ENCODE measurements at regions not wholly inside any gene's neighbourhood (a gene's known extent, or its start where the extent isn't known, plus 50 kb on each side); places are given as distances from the start of the nearest gene placed in this dataset.

DNA sequence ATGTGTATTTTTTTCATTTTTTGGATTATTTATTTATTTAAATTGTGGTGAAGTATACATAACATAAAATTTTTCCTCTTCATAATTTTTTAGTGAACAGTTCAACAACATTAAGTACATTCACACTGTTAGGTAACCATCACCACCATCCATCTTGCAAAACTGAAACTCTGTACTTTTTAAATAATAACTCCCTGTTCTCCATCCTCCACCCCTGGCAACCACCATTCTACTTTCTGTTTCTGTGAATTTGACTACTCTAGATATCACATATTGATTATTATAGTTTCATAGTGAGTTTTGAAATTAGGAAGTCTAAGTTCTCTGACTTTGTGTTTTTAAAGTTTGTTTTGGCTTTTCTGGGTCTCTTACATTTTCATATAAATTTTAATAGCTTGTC, 89.3 kb upstream of the STX18 start:
- intact Hi-C loops (cut with micrococcal nuclease) (no loop called here), in situ Hi-C loops (cut with MboI) (no loop called here)
- Histone ChIP-seq H3K4me3 (no peak overlapping the region), H3K36me3 (ENCODE audit: control insufficient read depth, insufficient read depth, low read length) (no peaks in the 10 kb centered on the region), H3K9me3 (replicated peaks; ENCODE audit: control insufficient read depth, insufficient read depth, low read depth, low read length) (no peaks in the 10 kb centered on the region), H3K9ac (ENCODE audit: insufficient read depth in 1 of 2, low read depth in 2 of 2, low read length in 2 of 2) (no peak overlapping the region), H3K4me1 (replicated peaks in 1 of 2; ENCODE audit: control insufficient read depth in 2 of 2, insufficient read depth in 2 of 2, low read length in 2 of 2) (no peaks in the 10 kb centered on the region), H4K20me1 (replicated peaks; ENCODE audit: control insufficient read depth, insufficient read depth, low read length) (no peaks in the 10 kb centered on the region), H3K4me2 (ENCODE audit: insufficient read depth, low read length) (no peak overlapping the region), H3K9me1 (ENCODE audit: control insufficient read depth, insufficient read depth, low read length) (no peaks in the 10 kb centered on the region), H3K79me2 (ENCODE audit: control insufficient read depth, insufficient read depth, low read length) (no peaks in the 10 kb centered on the region), H3K27ac (ENCODE audit: extremely low read depth, low read depth, low read length) (no peak overlapping the region), H3K27me3 (ENCODE audit: control insufficient read depth in 2 of 2, insufficient read depth in 2 of 2, low read length in 2 of 2) (peaks cover 1 to 5% of the 10 kb centered on the region in 2 experiments; a peak in 2 of 5 replicates), H2AFZ (ENCODE audit: low read depth, low read length) (no peak overlapping the region)
- no peak for ATAC-seq
- BruUV-seq (replicated peaks): no TSS peak
- ChIA-PET POLR2A (no interaction called here), CTCF (ENCODE audit: low intra/inter-chr PET ratio) (no interaction called here)
- no peak for DNase-seq (ENCODE audit: extremely low read depth in 1 of 4, low spot score in 3 of 4)
- TF ChIP-seq, protein P1, sequence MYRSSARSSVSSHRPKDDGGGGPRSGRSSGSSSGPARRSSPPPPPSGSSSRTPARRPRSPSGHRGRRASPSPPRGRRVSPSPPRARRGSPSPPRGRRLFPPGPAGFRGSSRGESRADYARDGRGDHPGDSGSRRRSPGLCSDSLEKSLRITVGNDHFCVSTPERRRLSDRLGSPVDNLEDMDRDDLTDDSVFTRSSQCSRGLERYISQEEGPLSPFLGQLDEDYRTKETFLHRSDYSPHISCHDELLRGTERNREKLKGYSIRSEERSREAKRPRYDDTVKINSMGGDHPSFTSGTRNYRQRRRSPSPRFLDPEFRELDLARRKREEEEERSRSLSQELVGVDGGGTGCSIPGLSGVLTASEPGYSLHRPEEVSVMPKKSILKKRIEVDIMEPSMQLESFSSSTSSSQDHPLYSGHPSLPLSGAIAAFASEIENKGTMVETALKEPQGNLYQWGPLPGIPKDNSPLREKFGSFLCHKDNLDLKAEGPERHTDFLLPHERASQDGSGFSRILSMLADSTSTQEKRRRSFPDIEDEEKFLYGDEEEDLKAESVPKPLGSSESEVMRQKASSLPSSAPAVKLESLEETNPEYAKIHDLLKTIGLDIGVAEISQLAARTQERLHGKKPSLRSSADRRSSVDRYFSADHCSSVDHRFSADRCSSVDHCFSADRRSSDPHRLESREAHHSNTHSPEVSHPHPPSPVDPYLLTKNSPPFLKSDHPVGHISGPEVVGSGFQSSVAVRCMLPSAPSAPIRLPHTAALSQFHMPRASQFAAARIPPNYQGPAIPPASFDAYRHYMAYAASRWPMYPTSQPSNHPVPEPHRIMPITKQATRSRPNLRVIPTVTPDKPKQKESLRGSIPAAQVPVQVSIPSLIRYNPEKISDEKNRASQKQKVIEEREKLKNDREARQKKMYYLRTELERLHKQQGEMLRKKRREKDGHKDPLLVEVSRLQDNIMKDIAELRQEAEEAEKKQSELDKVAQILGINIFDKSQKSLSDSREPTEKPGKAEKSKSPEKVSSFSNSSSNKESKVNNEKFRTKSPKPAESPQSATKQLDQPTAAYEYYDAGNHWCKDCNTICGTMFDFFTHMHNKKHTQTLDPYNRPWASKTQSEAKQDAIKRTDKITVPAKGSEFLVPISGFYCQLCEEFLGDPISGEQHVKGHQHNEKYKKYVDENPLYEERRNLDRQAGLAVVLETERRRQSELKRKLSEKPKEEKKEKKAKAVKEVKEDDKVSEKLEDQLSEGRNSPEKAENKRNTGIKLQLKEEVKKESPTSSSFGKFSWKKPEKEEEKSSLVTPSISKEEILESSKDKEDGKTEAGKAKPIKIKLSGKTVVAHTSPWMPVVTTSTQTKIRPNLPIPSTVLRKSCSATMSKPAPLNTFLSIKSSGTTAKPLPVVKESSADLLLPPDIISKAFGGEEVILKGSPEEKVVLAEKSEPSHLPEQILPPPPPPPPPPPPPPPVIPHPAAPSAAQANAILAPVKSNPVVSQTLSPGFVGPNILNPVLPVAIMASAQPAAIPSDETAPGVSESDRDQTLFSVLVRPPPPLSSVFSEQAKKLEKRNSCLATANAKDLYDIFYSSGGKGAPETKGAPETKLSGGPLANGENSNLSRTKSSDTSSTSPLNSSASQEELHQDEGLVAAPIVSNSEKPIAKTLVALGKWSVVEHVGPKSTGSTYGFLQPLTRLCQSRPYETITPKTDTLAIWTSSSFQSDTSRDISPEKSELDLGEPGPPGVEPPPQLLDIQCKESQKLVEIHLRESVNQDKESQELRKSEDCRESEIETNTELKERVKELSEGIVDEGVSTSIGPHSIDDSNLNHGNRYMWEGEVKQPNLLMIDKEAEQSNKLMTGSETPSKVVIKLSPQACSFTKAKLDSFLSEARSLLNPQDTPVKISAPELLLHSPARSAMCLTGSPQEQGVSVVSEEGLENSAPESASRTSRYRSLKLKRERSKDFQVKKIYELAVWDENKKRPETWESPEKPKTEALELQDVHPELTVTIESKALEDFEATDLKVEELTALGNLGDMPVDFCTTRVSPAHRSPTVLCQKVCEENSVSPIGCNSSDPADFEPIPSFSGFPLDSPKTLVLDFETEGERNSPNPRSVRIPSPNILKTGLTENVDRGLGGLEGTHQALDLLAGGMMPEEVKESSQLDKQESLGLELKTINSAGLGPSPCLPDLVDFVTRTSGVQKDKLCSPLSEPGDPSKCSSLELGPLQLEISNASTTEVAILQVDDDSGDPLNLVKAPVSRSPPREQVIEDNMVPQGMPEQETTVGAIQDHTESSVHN (IDR thresholded peaks at IDR 0.05; ENCODE audit: borderline replicate concordance in 1 of 2, low read depth in 1 of 2): no peak
- TF ChIP-seq CBX1 (IDR thresholded peaks at IDR 0.05; ENCODE audit: low read depth): no peak
- FAIRE-seq: no peak

All from K562 (cell line).